ENCODE measurements at regions not wholly inside any gene's neighbourhood (a gene's known extent, or its start where the extent isn't known, plus 50 kb on each side); places are given as distances from the start of the nearest gene placed in this dataset.

GRCh38 chr16:50884066-50884860 is 142.4 kb downstream of the CYLD start:
- Histone ChIP-seq H2AFZ (ENCODE audit: low read depth, low read length) (no peak overlapping the region), H3K27me3 (ENCODE audit: low read depth, low read length) (no peaks in the 10 kb centered on the region), H3K27ac (ENCODE audit: low read length) (no peak overlapping the region), H3K4me2 (ENCODE audit: low read length) (no peak overlapping the region), H3K9ac (ENCODE audit: low read length) (no peak overlapping the region), H3K79me2 (ENCODE audit: low read length) (no peaks in the 10 kb centered on the region), H3K4me1 (ENCODE audit: low read length) (no peaks in the 10 kb centered on the region), H3K9me3 (ENCODE audit: insufficient read depth, low read length) (no peaks in the 10 kb centered on the region), H3K4me3 (ENCODE audit: low read length) (no peak overlapping the region), H4K20me1 (ENCODE audit: insufficient read depth, low read length) (no peaks in the 10 kb centered on the region), H3K36me3 (replicated peaks; ENCODE audit: low read depth, low read length) (no peaks in the 10 kb centered on the region)
- TF ChIP-seq, protein P1, sequence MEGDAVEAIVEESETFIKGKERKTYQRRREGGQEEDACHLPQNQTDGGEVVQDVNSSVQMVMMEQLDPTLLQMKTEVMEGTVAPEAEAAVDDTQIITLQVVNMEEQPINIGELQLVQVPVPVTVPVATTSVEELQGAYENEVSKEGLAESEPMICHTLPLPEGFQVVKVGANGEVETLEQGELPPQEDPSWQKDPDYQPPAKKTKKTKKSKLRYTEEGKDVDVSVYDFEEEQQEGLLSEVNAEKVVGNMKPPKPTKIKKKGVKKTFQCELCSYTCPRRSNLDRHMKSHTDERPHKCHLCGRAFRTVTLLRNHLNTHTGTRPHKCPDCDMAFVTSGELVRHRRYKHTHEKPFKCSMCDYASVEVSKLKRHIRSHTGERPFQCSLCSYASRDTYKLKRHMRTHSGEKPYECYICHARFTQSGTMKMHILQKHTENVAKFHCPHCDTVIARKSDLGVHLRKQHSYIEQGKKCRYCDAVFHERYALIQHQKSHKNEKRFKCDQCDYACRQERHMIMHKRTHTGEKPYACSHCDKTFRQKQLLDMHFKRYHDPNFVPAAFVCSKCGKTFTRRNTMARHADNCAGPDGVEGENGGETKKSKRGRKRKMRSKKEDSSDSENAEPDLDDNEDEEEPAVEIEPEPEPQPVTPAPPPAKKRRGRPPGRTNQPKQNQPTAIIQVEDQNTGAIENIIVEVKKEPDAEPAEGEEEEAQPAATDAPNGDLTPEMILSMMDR (IDR thresholded peaks at IDR 0.05; ENCODE audit: low read depth, low read length) = peak; percentile 47
- no peak for TF ChIP-seq EZH2phosphoT487 (IDR thresholded peaks at IDR 0.05; ENCODE audit: low read depth)

DNA sequence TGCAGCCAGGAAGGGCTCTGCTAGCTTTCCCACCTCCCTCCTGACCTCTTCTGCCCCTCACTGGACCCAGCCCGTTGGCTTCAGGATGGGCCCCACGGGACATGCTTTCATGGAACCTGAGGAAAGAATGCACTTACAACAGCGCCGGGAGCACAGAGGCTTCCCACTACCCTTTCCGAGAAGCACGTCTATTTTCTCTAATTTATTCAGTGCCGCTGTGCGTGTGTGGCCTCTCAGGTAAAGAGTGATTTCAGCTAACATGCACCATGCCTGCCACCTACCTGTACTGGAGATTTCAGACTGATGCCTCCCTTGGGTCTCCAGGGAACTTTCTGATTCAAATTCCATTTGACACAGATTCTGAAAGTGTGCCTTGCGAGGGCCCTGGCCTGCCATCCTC is 140.1 kb downstream of the CYLD start:
- Histone ChIP-seq H3K79me2 (ENCODE audit: low read length) (no peaks in the 10 kb centered on the region), H2AFZ (ENCODE audit: low read depth, low read length) (no peak overlapping the region), H4K20me1 (ENCODE audit: insufficient read depth, low read length) (no peaks in the 10 kb centered on the region), H3K9ac (ENCODE audit: low read length) (no peak overlapping the region), H3K4me1 (ENCODE audit: low read length) (no peaks in the 10 kb centered on the region), H3K36me3 (replicated peaks; ENCODE audit: low read depth, low read length) (no peaks in the 10 kb centered on the region), H3K4me3 (ENCODE audit: low read length) (no peak overlapping the region), H3K9me3 (ENCODE audit: insufficient read depth, low read length) (no peaks in the 10 kb centered on the region), H3K27ac (ENCODE audit: low read length) (no peak overlapping the region), H3K27me3 (ENCODE audit: low read depth, low read length) (peaks cover 12% of the 10 kb centered on the region), H3K4me2 (ENCODE audit: low read length) (no peak overlapping the region)
- TF ChIP-seq, protein P1 (IDR thresholded peaks at IDR 0.05; ENCODE audit: low read depth, low read length) = no peak
- no peak for TF ChIP-seq EZH2phosphoT487 (IDR thresholded peaks at IDR 0.05; ENCODE audit: low read depth)

DNA sequence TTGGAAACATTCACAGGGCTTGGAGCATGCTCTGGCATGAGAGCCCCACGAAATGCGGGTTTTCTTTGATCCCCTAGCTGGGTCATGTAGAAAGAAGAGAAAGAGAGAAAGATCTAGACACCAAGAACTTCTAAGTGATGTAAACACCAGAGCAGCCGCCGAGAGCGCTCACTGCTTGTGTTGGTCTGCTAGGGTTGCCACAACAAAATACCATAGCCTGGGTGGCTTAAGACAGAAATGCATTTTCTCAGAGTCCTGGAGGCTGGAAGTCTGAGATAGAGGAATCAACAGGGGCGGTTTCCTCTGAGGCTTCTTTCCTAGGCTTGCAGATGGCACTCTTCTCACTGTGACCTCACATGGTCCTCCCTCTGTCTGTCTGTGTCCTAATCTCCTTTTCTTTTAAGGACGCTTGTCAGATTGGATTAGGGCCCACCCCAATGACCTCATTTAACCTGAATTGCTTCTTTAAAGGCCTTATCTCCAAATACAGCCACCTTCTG is 139.5 kb downstream of the CYLD start:
- peaks cover 14% of the 10 kb centered on the region for H3K27me3 ChIP-seq (ENCODE audit: low read depth, low read length)
- H3K9ac ChIP-seq (ENCODE audit: low read length) = no peak overlapping the region
- no peaks in the 10 kb centered on the region for H3K9me3 ChIP-seq (ENCODE audit: insufficient read depth, low read length)
- no peak for TF ChIP-seq EZH2phosphoT487 (IDR thresholded peaks at IDR 0.05; ENCODE audit: low read depth)
- TF ChIP-seq, protein P1 (IDR thresholded peaks at IDR 0.05; ENCODE audit: low read depth, low read length) = no peak
- H3K4me2 ChIP-seq (ENCODE audit: low read length) = no peak overlapping the region
- H3K4me3 ChIP-seq (ENCODE audit: low read length) = no peak overlapping the region
- no peak overlapping the region for H2AFZ ChIP-seq (ENCODE audit: low read depth, low read length)
- no peaks in the 10 kb centered on the region for H3K36me3 ChIP-seq (replicated peaks; ENCODE audit: low read depth, low read length)
- no peak overlapping the region for H3K27ac ChIP-seq (ENCODE audit: low read length)
- no peaks in the 10 kb centered on the region for H3K79me2 ChIP-seq (ENCODE audit: low read length)
- H4K20me1 ChIP-seq (ENCODE audit: insufficient read depth, low read length) = no peaks in the 10 kb centered on the region
- no peaks in the 10 kb centered on the region for H3K4me1 ChIP-seq (ENCODE audit: low read length)

DNA sequence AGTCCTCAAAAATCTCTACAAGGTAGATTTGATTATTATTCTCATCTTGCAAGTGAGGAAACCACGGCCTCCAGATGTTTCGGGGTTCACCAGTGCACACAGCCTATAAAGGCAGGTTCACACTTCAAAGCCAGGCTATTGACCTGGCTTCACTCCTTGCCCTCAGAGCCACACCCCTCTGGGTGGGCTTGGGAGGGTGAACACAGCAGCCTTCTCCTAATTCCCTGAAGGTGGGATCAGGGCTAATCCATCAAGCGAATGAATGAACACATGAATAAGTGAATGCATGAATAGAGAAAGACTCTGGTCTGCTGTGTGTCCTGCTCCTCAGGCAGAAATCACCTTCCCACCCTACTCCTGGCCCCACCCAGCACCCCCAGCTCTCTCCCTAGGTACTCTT is 139.0 kb downstream of the CYLD start:
- peaks cover 17% of the 10 kb centered on the region for H3K27me3 ChIP-seq (ENCODE audit: low read depth, low read length)
- H3K36me3 ChIP-seq (replicated peaks; ENCODE audit: low read depth, low read length) = no peaks in the 10 kb centered on the region
- no peak overlapping the region for H3K9ac ChIP-seq (ENCODE audit: low read length)
- H3K4me3 ChIP-seq (ENCODE audit: low read length) = no peak overlapping the region
- no peaks in the 10 kb centered on the region for H3K4me1 ChIP-seq (ENCODE audit: low read length)
- H3K9me3 ChIP-seq (ENCODE audit: insufficient read depth, low read length) = no peaks in the 10 kb centered on the region
- H4K20me1 ChIP-seq (ENCODE audit: insufficient read depth, low read length) = no peaks in the 10 kb centered on the region
- H3K79me2 ChIP-seq (ENCODE audit: low read length) = no peaks in the 10 kb centered on the region
- H3K27ac ChIP-seq (ENCODE audit: low read length) = no peak overlapping the region
- no peak overlapping the region for H3K4me2 ChIP-seq (ENCODE audit: low read length)
- no peak overlapping the region for H2AFZ ChIP-seq (ENCODE audit: low read depth, low read length)
- TF ChIP-seq, protein P1 (IDR thresholded peaks at IDR 0.05; ENCODE audit: low read depth, low read length) = no peak
- TF ChIP-seq EZH2phosphoT487 (IDR thresholded peaks at IDR 0.05; ENCODE audit: low read depth) = no peak
